Activated CD8-positive, alpha-beta T cell treated with anti-CD3 and anti-CD28 coated beads for 36 hours (primary cell): ENCODE measurements at regions not wholly inside any gene's neighbourhood (a gene's known extent, or its start where the extent isn't known, plus 50 kb on each side); places are given as distances from the start of the nearest gene placed in this dataset.

Experiments used
- ATAC-seq: fragments of 200-7000 bp; cut with Tn5 transposase; one replicate; pipeline ENCODE4 v1.10.0; 2021; ENCODE audit warnings: mild to moderate bottlenecking, moderate library complexity
- CTCF ChIA-PET: fragments of 350-600 bp; sonication (Branson Sonifier 250); formaldehyde crosslinking; loops from one replicate; lab custom pipeline; 2021; ENCODE audit warnings: antibody characterized with exemption; lab: Charles Lee
- POLR2A ChIA-PET: fragments of 350-600 bp; sonication (Branson Sonifier 250); formaldehyde crosslinking; loops from one replicate; lab custom pipeline; 2021; ENCODE audit warnings: antibody characterized with exemption; lab: Charles Lee
- DNase-seq: peaks from one replicate; pipeline ENCODE4 v3.0.0-alpha.2; 2020
- H3K27ac Mint-ChIP-seq: one replicate; pipeline ENCODE4 v1.8.0; 2021; ENCODE audit warnings: mild to moderate bottlenecking, mixed read lengths
- H3K27me3 Mint-ChIP-seq: one replicate; pipeline ENCODE4 v1.8.0; 2021; ENCODE audit warnings: mixed read lengths
- H3K36me3 Mint-ChIP-seq: one replicate; pipeline ENCODE4 v1.8.0; 2021; ENCODE audit warnings: low read depth, mixed read lengths
- H3K4me1 Mint-ChIP-seq: one replicate; pipeline ENCODE4 v1.8.0; 2021; ENCODE audit warnings: low read depth, mixed read lengths
- H3K4me3 Mint-ChIP-seq: one replicate; pipeline ENCODE4 v1.8.0; 2021; ENCODE audit warnings: mild to moderate bottlenecking, moderate library complexity, mixed read lengths
- H3K9me3 Mint-ChIP-seq: one replicate; pipeline ENCODE4 v1.8.0; 2021; ENCODE audit warnings: mixed read lengths
- intact Hi-C: fragments of 100-400 bp; cut with micrococcal nuclease; formaldehyde crosslinking; loops from one replicate; pipeline ENCODE4 v1.10.0; 2022
- TF ChIP-seq, protein P1 (sequence below): fragments of 200-600 bp; IDR thresholded peaks from one replicate; pipeline ENCODE4 v1.8.0; 2022; ENCODE audit warnings: antibody characterized with exemption, mild to moderate bottlenecking

DNA sequence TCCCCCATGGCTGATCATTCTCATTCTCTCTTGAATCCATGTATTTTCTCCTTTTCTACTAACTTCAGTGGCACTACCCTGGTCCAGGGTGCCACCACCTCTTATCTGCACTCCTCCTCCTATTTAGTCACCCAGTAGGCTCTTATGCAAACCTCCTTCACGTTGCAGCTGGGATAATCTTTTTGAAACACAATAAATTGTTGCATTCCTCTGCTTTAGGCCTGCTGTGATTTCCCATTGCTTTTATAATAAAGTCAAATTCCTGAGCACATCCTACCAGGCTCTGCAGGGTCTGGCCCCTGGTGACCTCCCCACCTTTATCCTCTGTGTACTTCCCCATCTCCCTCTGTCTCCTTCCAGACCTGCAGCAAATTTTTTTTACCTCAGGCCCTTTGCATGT is 112.7 kb upstream of the KIAA1217 start:
- CTCF ChIA-PET: no interaction called here
- DNase-seq: no peak
- H3K27ac Mint-ChIP-seq: no peak overlapping the region
- H3K36me3 Mint-ChIP-seq: no peaks in the 10 kb centered on the region
- ATAC-seq: no peak
- no peaks in the 10 kb centered on the region for H3K4me1 Mint-ChIP-seq
- no peak overlapping the region for H3K4me3 Mint-ChIP-seq
- intact Hi-C loops: no loop called here
- H3K9me3 Mint-ChIP-seq: peaks cover 4% of the 10 kb centered on the region
- POLR2A ChIA-PET: interaction anchor here (1.1 kb wide), 1 partner anchor 27 kb away, joined by 4 read pairs; no protein-coding TSS in a partner anchor
- TF ChIP-seq, protein P1, sequence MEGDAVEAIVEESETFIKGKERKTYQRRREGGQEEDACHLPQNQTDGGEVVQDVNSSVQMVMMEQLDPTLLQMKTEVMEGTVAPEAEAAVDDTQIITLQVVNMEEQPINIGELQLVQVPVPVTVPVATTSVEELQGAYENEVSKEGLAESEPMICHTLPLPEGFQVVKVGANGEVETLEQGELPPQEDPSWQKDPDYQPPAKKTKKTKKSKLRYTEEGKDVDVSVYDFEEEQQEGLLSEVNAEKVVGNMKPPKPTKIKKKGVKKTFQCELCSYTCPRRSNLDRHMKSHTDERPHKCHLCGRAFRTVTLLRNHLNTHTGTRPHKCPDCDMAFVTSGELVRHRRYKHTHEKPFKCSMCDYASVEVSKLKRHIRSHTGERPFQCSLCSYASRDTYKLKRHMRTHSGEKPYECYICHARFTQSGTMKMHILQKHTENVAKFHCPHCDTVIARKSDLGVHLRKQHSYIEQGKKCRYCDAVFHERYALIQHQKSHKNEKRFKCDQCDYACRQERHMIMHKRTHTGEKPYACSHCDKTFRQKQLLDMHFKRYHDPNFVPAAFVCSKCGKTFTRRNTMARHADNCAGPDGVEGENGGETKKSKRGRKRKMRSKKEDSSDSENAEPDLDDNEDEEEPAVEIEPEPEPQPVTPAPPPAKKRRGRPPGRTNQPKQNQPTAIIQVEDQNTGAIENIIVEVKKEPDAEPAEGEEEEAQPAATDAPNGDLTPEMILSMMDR: no peak
- no peaks in the 10 kb centered on the region for H3K27me3 Mint-ChIP-seq

DNA sequence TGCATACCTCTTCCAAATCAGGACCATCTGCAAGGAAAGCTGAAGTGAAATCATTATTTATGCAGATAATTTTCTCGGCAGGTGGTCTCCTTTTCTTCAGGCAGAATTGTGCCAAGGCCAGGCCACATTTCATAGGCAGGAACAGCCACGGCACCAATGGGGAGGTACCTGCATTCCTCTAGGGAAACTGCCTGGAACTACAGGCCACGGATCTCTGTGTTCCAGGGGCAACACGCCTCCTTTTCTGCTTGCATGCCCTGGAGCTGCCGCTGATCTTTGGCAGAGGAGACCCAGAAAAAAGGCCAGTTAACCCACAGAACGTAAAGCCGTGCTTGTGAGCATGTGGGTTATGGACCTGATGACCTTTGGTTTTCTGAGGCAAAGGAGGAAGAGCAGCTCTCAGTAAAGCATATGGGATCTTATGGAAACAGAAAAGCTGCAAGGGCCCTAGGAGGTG is 111.2 kb upstream of the KIAA1217 start:
- ATAC-seq: no peak
- DNase-seq: no peak
- H3K9me3 Mint-ChIP-seq: peaks cover 4% of the 10 kb centered on the region
- no peak overlapping the region for H3K27ac Mint-ChIP-seq
- no peak overlapping the region for H3K4me3 Mint-ChIP-seq
- H3K4me1 Mint-ChIP-seq: no peaks in the 10 kb centered on the region
- ChIA-PET POLR2A (no interaction called here), CTCF (no interaction called here)
- H3K27me3 Mint-ChIP-seq: no peaks in the 10 kb centered on the region
- H3K36me3 Mint-ChIP-seq: no peaks in the 10 kb centered on the region
- intact Hi-C loops: no loop called here
- TF ChIP-seq, protein P1: no peak

DNA sequence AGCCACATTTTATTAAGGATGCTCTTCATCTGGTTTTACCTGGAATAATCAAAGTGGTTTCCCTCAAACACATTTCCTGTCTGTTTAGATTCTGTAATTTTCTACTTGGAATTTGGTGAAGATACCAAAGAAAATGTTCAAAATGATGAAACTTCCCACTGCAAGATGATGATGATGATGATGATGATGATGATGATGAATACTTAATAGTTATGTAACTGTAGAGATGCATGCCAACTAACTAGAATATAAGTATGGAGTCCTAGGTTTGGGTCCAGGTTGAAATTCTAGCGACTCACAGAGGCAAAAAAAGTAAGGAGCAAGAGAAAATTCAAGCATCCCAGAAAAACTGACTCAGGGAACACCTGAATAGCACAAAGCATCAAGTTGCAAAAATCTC is 104.0 kb upstream of the KIAA1217 start:
- CTCF ChIA-PET: no interaction called here
- intact Hi-C loops: no loop called here
- ATAC-seq: no peak

DNA sequence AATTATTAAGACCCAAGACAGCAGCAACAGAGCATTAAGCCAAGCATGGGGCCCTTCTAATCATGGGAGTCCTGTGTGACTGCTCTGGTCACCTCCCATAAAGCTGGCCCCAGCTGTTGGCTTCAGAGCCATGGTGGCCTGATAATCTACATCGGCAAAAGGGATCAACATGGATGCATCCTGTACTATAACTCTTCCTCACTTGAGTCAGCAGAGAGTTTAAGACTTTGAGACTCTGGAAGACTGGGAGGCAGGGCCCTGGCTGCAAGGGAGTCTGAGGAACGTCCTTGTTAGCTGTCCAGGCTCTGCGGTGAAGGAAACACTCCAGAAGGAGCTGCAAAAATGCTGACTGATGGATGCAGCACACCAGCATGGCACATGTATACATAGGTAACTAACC is 95.0 kb upstream of the KIAA1217 start:
- Mint-ChIP-seq H3K4me3 (no peak overlapping the region), H3K27me3 (peaks cover 2% of the 10 kb centered on the region), H3K27ac (no peak overlapping the region), H3K36me3 (no peaks in the 10 kb centered on the region), H3K9me3 (no peaks in the 10 kb centered on the region), H3K4me1 (no peaks in the 10 kb centered on the region)
- no peak for ATAC-seq
- ChIA-PET POLR2A (no interaction called here), CTCF (no interaction called here)
- DNase-seq: no peak
- intact Hi-C loops: no loop called here
- TF ChIP-seq, protein P1: no peak

More for the DNA sequence above, 104.0 kb upstream of the KIAA1217 start:
- H3K4me1 Mint-ChIP-seq: no peaks in the 10 kb centered on the region
- no peak overlapping the region for H3K27ac Mint-ChIP-seq
- POLR2A ChIA-PET: no interaction called here
- no peaks in the 10 kb centered on the region for H3K36me3 Mint-ChIP-seq
- peaks cover 5% of the 10 kb centered on the region for H3K9me3 Mint-ChIP-seq
- no peak for DNase-seq
- TF ChIP-seq, protein P1: no peak
- H3K4me3 Mint-ChIP-seq: no peak overlapping the region
- H3K27me3 Mint-ChIP-seq: no peaks in the 10 kb centered on the region

DNA sequence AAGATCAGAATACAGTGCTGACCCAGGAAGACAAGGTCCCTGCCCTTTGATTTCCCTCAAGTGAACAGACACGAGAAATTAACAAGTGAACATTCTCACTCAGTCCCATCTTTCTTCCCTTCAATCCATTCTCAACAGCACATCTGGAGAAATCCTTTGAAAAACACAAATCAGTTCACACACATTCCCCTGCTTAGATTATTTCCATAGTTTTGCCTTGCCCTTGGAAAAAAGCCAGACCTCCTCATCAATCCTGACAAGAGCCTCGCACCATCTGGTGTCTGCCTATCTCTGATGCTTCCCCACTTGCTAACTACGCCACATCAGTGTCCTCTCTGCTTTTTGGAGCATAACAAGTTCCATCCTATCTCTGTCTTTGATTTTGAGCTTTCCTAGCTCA is 94.4 kb upstream of the KIAA1217 start:
- Mint-ChIP-seq H3K36me3 (no peaks in the 10 kb centered on the region), H3K4me3 (no peak overlapping the region), H3K27me3 (peaks cover 2% of the 10 kb centered on the region), H3K27ac (no peak overlapping the region), H3K9me3 (no peaks in the 10 kb centered on the region), H3K4me1 (no peaks in the 10 kb centered on the region)
- no peak for ATAC-seq
- intact Hi-C loops: no loop called here
- no peak for DNase-seq
- TF ChIP-seq, protein P1: no peak
- ChIA-PET POLR2A (no interaction called here), CTCF (interaction anchor here (0.9 kb wide), 1 partner anchor 120 kb away, joined by 3 read pairs; no protein-coding TSS in a partner anchor)
